ENCODE measurements at regions not wholly inside any gene's neighbourhood (a gene's known extent, or its start where the extent isn't known, plus 50 kb on each side); places are given as distances from the start of the nearest gene placed in this dataset.

GRCh38 chr3:166902374-166902773 lies 477.7 kb downstream of the ZBBX start:
- H3K9me3 ChIP-seq: no peaks in the 10 kb centered on the region
- H3K4me3 ChIP-seq: no peak overlapping the region
- no peak for TF ChIP-seq CTCF (IDR thresholded peaks at IDR 0.05)
- no peaks in the 10 kb centered on the region for H3K4me1 ChIP-seq (ENCODE audit: control insufficient read depth in 1 of 2, low read depth in 2 of 2)
- H3K36me3 ChIP-seq: no peaks in the 10 kb centered on the region
- no peak overlapping the region for H3K27ac ChIP-seq
- ATAC-seq (ENCODE audit: insufficient number of reproducible peaks, low FRiP score, low read depth): no peak
- DNase-seq (ENCODE audit: low spot score): no peak
- no peaks in the 10 kb centered on the region for H3K27me3 ChIP-seq (replicated peaks; ENCODE audit: insufficient read depth)

- H3K27me3 ChIP-seq (replicated peaks; ENCODE audit: insufficient read depth): no peaks in the 10 kb centered on the region
- no peak overlapping the region for H3K4me3 ChIP-seq
- no peaks in the 10 kb centered on the region for H3K9me3 ChIP-seq
- ATAC-seq (ENCODE audit: insufficient number of reproducible peaks, low FRiP score, low read depth) (no peak), DNase-seq (ENCODE audit: low spot score) (no peak)
- no peak overlapping the region for H3K27ac ChIP-seq
- H3K36me3 ChIP-seq: no peaks in the 10 kb centered on the region
- no peaks in the 10 kb centered on the region for H3K4me1 ChIP-seq (ENCODE audit: control insufficient read depth in 1 of 2, low read depth in 2 of 2)
- TF ChIP-seq CTCF (IDR thresholded peaks at IDR 0.05): no peak
These were observed 479.1 kb downstream of the ZBBX start for GRCh38 chr3:166900866-166901577.

GRCh38 chr3:166897811-166898210 lies 482.3 kb downstream of the ZBBX start:
- TF ChIP-seq CTCF (IDR thresholded peaks at IDR 0.05): no peak
- Histone ChIP-seq H3K4me3 (no peak overlapping the region), H3K27ac (no peak overlapping the region), H3K9me3 (no peaks in the 10 kb centered on the region), H3K27me3 (replicated peaks; ENCODE audit: insufficient read depth) (no peaks in the 10 kb centered on the region), H3K4me1 (ENCODE audit: control insufficient read depth in 1 of 2, low read depth in 2 of 2) (no peaks in the 10 kb centered on the region), H3K36me3 (no peaks in the 10 kb centered on the region)
- DNase-seq (ENCODE audit: low spot score) (no peak), ATAC-seq (ENCODE audit: insufficient number of reproducible peaks, low FRiP score, low read depth) (no peak)

- DNase-seq (ENCODE audit: low spot score) (no peak), ATAC-seq (ENCODE audit: insufficient number of reproducible peaks, low FRiP score, low read depth) (no peak)
- no peaks in the 10 kb centered on the region for H3K36me3 ChIP-seq
- H3K27me3 ChIP-seq (replicated peaks; ENCODE audit: insufficient read depth): no peaks in the 10 kb centered on the region
- H3K4me3 ChIP-seq: no peak overlapping the region
- no peaks in the 10 kb centered on the region for H3K9me3 ChIP-seq
- no peak overlapping the region for H3K27ac ChIP-seq
- H3K4me1 ChIP-seq (ENCODE audit: control insufficient read depth in 1 of 2, low read depth in 2 of 2): no peaks in the 10 kb centered on the region
- TF ChIP-seq CTCF (IDR thresholded peaks at IDR 0.05): no peak
These were observed 490.9 kb downstream of the ZBBX start for GRCh38 chr3:166889241-166889640.

- no peak overlapping the region for H3K4me3 ChIP-seq
- no peaks in the 10 kb centered on the region for H3K9me3 ChIP-seq
- TF ChIP-seq CTCF (IDR thresholded peaks at IDR 0.05): no peak
- H3K36me3 ChIP-seq: no peaks in the 10 kb centered on the region
- ATAC-seq (ENCODE audit: insufficient number of reproducible peaks, low FRiP score, low read depth) (no peak), DNase-seq (ENCODE audit: low spot score) (no peak)
- H3K4me1 ChIP-seq (ENCODE audit: control insufficient read depth in 1 of 2, low read depth in 2 of 2): no peaks in the 10 kb centered on the region
- no peaks in the 10 kb centered on the region for H3K27me3 ChIP-seq (replicated peaks; ENCODE audit: insufficient read depth)
- no peak overlapping the region for H3K27ac ChIP-seq
These were observed 500.4 kb downstream of the ZBBX start for GRCh38 chr3:166879661-166880060.
